PC-9 (cell line): ENCODE measurements at regions not wholly inside any gene's neighbourhood (a gene's known extent, or its start where the extent isn't known, plus 50 kb on each side); places are given as distances from the start of the nearest gene placed in this dataset.

ENCODE experiments used
- EZH2 ChIP-seq: fragments of 200-600 bp; sonication (generic); IDR thresholded peaks from 2 replicates; pipeline ENCODE4 v1.8.0; 2017; ENCODE audit warnings: antibody characterized with exemption, low read depth
- TF ChIP-seq, protein P1 (sequence below): fragments of 200-600 bp; sonication (generic); conservative IDR thresholded peaks from 2 replicates; pipeline ENCODE4 v1.6.1; 2017; ENCODE audit warnings: mixed run types, antibody characterized with exemption, mild to moderate bottlenecking, moderate library complexity

GRCh38 chr1:212225416-212225815 lies 59.8 kb upstream of the PPP2R5A start:
- TF ChIP-seq, protein P1, sequence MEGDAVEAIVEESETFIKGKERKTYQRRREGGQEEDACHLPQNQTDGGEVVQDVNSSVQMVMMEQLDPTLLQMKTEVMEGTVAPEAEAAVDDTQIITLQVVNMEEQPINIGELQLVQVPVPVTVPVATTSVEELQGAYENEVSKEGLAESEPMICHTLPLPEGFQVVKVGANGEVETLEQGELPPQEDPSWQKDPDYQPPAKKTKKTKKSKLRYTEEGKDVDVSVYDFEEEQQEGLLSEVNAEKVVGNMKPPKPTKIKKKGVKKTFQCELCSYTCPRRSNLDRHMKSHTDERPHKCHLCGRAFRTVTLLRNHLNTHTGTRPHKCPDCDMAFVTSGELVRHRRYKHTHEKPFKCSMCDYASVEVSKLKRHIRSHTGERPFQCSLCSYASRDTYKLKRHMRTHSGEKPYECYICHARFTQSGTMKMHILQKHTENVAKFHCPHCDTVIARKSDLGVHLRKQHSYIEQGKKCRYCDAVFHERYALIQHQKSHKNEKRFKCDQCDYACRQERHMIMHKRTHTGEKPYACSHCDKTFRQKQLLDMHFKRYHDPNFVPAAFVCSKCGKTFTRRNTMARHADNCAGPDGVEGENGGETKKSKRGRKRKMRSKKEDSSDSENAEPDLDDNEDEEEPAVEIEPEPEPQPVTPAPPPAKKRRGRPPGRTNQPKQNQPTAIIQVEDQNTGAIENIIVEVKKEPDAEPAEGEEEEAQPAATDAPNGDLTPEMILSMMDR = no peak
- no peak for TF ChIP-seq EZH2
